Breast epithelium (tissue), 3 donors: ENCODE measurements at regions not wholly inside any gene's neighbourhood (a gene's known extent, or its start where the extent isn't known, plus 50 kb on each side); places are given as distances from the start of the nearest gene placed in this dataset.

Experiments
- CTCF ChIP-seq, 3 donors: fragments of 450-650 bp; IDR thresholded peaks; one replicate each; pipeline ENCODE4 v1.5.1; 2016 to 2017; ENCODE audit warnings: antibody characterized with exemption in 3 of 3, mild to moderate bottlenecking in 3 of 3, moderate library complexity in 3 of 3
- POLR2A ChIP-seq: fragments of 450-650 bp; IDR thresholded peaks from one replicate; pipeline ENCODE4 v1.6.1; 2016; ENCODE audit warnings: antibody characterized with exemption, mild to moderate bottlenecking, moderate library complexity
- POLR2AphosphoS5 ChIP-seq, 3 donors: sonication (generic); formaldehyde crosslinking; IDR thresholded peaks; one replicate each; pipeline ENCODE4 v1.6.1; 2017; ENCODE audit warnings: antibody characterized with exemption in 3 of 3

GRCh38 chr2:129010262-129010661 lies 691.6 kb upstream of the HS6ST1 start:
- TF ChIP-seq CTCF (IDR thresholded peaks at IDR 0.05) (no peak), POLR2AphosphoS5 (IDR thresholded peaks at IDR 0.05) (no peak), POLR2A (no peak)
